Parathyroid adenoma (tissue), 2 donors: ENCODE measurements at regions not wholly inside any gene's neighbourhood (a gene's known extent, or its start where the extent isn't known, plus 50 kb on each side); places are given as distances from the start of the nearest gene placed in this dataset.

Experiments
- H2AFZ ChIP-seq: fragments of 300-600 bp; sonication (generic); one replicate; pipeline ENCODE4 v1.7.0; 2017; ENCODE audit warnings: antibody characterized with exemption, mild to moderate bottlenecking
- H3K27ac ChIP-seq: fragments of 300-600 bp; sonication (generic); one replicate; pipeline ENCODE4 v1.7.0; 2017
- H3K27me3 ChIP-seq: fragments of 300-600 bp; sonication (generic); one replicate; pipeline ENCODE4 v1.7.0; 2017; ENCODE audit warnings: low read length; ENCODE audit not compliant: control insufficient read depth, insufficient read depth
- H3K36me3 ChIP-seq: fragments of 300-600 bp; sonication (generic); one replicate; pipeline ENCODE4 v1.7.0; 2017; ENCODE audit warnings: low read length; ENCODE audit not compliant: control insufficient read depth, insufficient read depth
- H3K4me1 ChIP-seq: fragments of 300-600 bp; sonication (generic); one replicate; pipeline ENCODE4 v1.7.0; 2017; ENCODE audit warnings: control low read depth
- H3K4me2 ChIP-seq: fragments of 300-600 bp; sonication (generic); one replicate; pipeline ENCODE4 v1.7.0; 2017; ENCODE audit warnings: low read length
- H3K4me3 ChIP-seq: fragments of 300-600 bp; sonication (generic); one replicate; pipeline ENCODE4 v1.7.0; 2017; ENCODE audit warnings: low read depth, low read length
- H3K79me2 ChIP-seq: fragments of 300-600 bp; sonication (generic); one replicate; pipeline ENCODE4 v1.7.0; 2017; ENCODE audit warnings: control low read depth
- H3K9ac ChIP-seq: fragments of 300-600 bp; sonication (generic); one replicate; pipeline ENCODE4 v1.7.0; 2017; ENCODE audit warnings: mild to moderate bottlenecking
- H3K9me3 ChIP-seq: fragments of 300-600 bp; sonication (generic); one replicate; pipeline ENCODE4 v1.7.0; 2017; ENCODE audit warnings: low read length; ENCODE audit not compliant: control insufficient read depth
- CTCF ChIP-seq: fragments of 300-600 bp; sonication (generic); IDR thresholded peaks from one replicate; pipeline ENCODE4 v1.7.0; 2017; ENCODE audit warnings: antibody characterized with exemption, mild to moderate bottlenecking
- donor health status: primary hyperparathyroidism.

- Histone ChIP-seq H3K27ac (no peak overlapping the region), H3K27me3 (no peaks in the 10 kb centered on the region), H3K4me1 (peaks cover 8% of the 10 kb centered on the region), H3K4me2 (no peak overlapping the region), H3K79me2 (no peaks in the 10 kb centered on the region), H3K4me3 (no peak overlapping the region), H2AFZ (no peak overlapping the region), H3K36me3 (no peaks in the 10 kb centered on the region), H3K9ac (no peak overlapping the region), H3K9me3 (no peaks in the 10 kb centered on the region)
- TF ChIP-seq CTCF = no peak
Observed at GRCh38 chr2:12495247-12495868, 221.4 kb upstream of the TRIB2 start.

GRCh38 chr2:12498286-12498685, 218.4 kb upstream of the TRIB2 start:
- peaks cover 6% of the 10 kb centered on the region for H3K4me1 ChIP-seq
- no peaks in the 10 kb centered on the region for H3K79me2 ChIP-seq
- no peak overlapping the region for H3K27ac ChIP-seq
- peak overlapping the region; percentile 59 for H2AFZ ChIP-seq
- no peak overlapping the region for H3K9ac ChIP-seq
- H3K4me2 ChIP-seq = no peak overlapping the region
- peak; percentile 8 for TF ChIP-seq CTCF
- H3K4me3 ChIP-seq = no peak overlapping the region
- no peaks in the 10 kb centered on the region for H3K27me3 ChIP-seq
- H3K9me3 ChIP-seq = no peaks in the 10 kb centered on the region
- H3K36me3 ChIP-seq = no peaks in the 10 kb centered on the region

- no peak for TF ChIP-seq CTCF
- Histone ChIP-seq H3K4me3 (no peak overlapping the region), H3K27ac (no peak overlapping the region), H3K79me2 (no peaks in the 10 kb centered on the region), H3K4me2 (no peak overlapping the region), H2AFZ (peak overlapping the region; percentile 59), H3K9me3 (no peaks in the 10 kb centered on the region), H3K27me3 (no peaks in the 10 kb centered on the region), H3K4me1 (peaks cover 3% of the 10 kb centered on the region), H3K36me3 (no peaks in the 10 kb centered on the region), H3K9ac (no peak overlapping the region)
Observed at GRCh38 chr2:12498704-12499103, 218.0 kb upstream of the TRIB2 start.

GRCh38 chr2:12500899-12501298, 215.8 kb upstream of the TRIB2 start:
- Histone ChIP-seq H3K4me1 (no peaks in the 10 kb centered on the region), H3K9ac (no peak overlapping the region), H3K4me2 (no peak overlapping the region), H3K79me2 (no peaks in the 10 kb centered on the region), H3K36me3 (no peaks in the 10 kb centered on the region), H3K27ac (no peak overlapping the region), H2AFZ (no peak overlapping the region), H3K27me3 (no peaks in the 10 kb centered on the region), H3K4me3 (no peak overlapping the region), H3K9me3 (no peaks in the 10 kb centered on the region)
- no peak for TF ChIP-seq CTCF

- Histone ChIP-seq H2AFZ (no peak overlapping the region), H3K27me3 (no peaks in the 10 kb centered on the region), H3K79me2 (no peaks in the 10 kb centered on the region), H3K36me3 (no peaks in the 10 kb centered on the region), H3K9ac (no peak overlapping the region), H3K9me3 (no peaks in the 10 kb centered on the region), H3K4me2 (no peak overlapping the region), H3K27ac (no peak overlapping the region), H3K4me3 (no peak overlapping the region), H3K4me1 (no peaks in the 10 kb centered on the region)
- no peak for TF ChIP-seq CTCF
Observed at GRCh38 chr2:12501469-12502158, 215.1 kb upstream of the TRIB2 start.
